Astrocyte of the hippocampus (primary cell): ENCODE measurements at regions not wholly inside any gene's neighbourhood (a gene's known extent, or its start where the extent isn't known, plus 50 kb on each side); places are given as distances from the start of the nearest gene placed in this dataset.
A peak's percentile ranks its signal among the peaks of the same experiment; 100 is the strongest.

Experiments
- DNase-seq: peaks from one replicate; pipeline ENCODE4 v3.0.0; 2011; ENCODE audit warnings: low read depth, low spot score

- DNase-seq: peak; percentile 11
These were observed 169.0 kb upstream of the PKDCC start for GRCh38 chr2:41878716-41879234.

- DNase-seq: peak; percentile 31
These were observed 168.4 kb upstream of the PKDCC start for GRCh38 chr2:41879235-41879916.

DNA sequence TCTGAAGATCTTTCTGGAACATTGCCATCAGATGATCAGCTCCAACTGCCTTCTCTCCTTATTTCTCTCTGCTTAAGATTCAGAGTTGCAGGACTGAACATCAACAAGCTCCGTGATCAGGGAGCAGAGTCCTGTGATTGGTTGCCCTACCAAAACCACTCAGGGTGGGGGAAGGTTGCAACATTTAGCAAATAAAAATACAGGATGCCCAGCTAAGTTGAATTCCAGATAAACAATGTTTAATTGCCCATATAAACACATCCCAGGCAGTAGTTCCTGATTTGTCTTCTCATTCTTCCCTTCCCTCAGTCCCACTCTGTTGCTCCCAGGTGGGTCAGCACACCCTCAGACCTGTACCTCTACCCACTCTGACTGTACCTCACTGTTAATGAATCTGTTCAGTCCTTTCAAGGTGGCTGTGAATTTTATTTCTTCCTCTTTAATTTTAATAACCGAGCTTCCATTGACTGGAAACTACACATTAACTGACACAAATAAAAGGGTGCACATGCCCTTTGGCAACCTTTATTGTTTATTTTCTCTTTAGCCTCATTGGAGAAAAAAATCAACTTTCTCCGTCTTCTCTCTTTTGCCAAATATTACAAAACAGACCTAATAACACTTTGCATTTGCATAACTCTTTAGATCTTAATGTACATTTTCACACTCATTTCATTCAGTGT is 167.1 kb upstream of the PKDCC start:
- DNase-seq: no peak

- DNase-seq: no peak
These were observed 166.6 kb upstream of the PKDCC start for GRCh38 chr2:41881249-41881648.

DNA sequence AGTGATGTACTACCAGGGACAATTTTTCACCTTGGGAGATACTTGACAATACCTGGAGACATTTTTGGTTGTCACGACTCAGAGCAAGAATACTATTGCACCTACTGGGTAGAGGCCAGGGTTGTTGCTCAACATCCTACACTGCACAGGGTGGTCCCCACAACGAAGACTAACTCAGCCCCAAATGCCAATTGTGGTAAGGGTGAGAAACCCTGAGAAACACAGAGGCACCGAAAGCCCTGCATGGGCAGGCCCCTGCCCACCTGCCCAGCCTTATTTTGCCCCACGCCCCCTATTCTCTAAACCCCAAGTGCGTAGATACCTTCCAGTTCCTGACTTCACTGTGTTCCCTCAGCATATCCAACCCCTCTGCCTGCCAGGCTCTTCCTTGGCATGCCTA is 163.1 kb upstream of the PKDCC start:
- no peak for DNase-seq

DNA sequence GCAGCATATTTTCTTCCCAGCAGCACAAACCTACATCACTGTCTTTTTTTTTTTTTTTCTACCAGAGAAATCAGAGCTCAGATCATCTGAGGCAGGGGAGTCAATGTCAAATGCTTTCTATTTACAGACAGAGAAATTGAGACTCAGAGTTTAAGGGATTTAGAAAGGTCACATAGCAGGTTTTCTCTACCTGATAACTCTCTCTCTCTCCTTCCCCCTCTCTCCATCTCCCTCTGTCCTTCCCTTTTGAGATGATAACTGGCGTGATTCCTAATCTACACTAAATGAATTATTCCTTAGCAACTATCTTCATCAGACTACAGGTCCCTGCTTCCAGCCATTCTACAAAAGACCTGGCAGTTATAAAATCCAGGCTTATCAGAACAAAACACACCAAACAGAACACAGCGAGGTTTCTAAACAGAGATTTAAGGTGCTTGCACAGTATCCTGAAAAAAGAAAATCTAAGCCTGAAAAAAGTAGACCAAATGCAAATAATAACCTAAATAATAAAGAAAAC is 161.6 kb upstream of the PKDCC start:
- no peak for DNase-seq

- no peak for DNase-seq
These were observed 161.1 kb upstream of the PKDCC start for GRCh38 chr2:41886757-41887156.

GRCh38 chr2:41890341-41890740 is 157.5 kb upstream of the PKDCC start:
- DNase-seq: no peak

GRCh38 chr2:41892476-41892875 is 155.3 kb upstream of the PKDCC start:
- peak; percentile 36 for DNase-seq

GRCh38 chr2:41894563-41895333 is 153.1 kb upstream of the PKDCC start:
- no peak for DNase-seq

DNA sequence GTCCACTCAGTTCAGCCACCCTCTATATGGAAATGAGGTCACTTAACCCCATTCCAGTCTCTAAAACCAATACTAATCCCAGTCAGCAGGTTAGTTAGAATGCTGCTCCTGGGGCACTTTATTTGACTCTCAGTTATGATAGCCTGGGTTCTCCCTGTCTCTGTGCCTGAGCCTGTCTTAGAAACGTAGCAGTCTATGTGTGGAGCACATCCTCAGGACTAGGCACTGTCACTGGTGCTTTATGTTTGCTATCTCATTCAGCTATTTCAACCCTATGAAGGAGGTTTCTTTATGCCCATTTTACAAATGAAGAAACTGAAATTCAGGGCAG is 152.5 kb upstream of the PKDCC start:
- DNase-seq: no peak

GRCh38 chr2:41896186-41896846 is 151.5 kb upstream of the PKDCC start:
- DNase-seq: no peak

- no peak for DNase-seq
These were observed 148.6 kb upstream of the PKDCC start for GRCh38 chr2:41899189-41899588.

DNA sequence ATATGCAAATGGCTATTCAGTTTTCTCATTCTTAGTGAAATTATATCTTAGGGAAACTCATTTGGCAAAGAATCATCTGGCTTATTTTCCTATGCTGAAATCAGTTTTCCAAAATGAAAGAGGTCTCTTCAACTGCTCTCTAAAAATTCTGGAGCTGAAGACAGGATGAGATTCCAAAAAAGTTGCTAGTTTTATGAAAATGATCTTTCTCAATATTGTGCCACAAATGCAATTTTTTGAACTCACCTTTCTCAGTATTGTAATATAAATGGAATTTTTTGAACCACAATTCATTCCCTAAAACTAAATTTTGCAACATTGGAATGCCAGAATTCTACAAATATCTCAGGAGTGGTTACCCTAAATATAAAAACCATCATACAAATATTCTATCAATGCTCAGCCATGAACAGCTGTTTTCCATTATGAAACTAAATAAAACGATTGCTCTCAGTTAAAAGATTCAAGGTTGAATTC is 147.7 kb upstream of the PKDCC start:
- no peak for DNase-seq

DNA sequence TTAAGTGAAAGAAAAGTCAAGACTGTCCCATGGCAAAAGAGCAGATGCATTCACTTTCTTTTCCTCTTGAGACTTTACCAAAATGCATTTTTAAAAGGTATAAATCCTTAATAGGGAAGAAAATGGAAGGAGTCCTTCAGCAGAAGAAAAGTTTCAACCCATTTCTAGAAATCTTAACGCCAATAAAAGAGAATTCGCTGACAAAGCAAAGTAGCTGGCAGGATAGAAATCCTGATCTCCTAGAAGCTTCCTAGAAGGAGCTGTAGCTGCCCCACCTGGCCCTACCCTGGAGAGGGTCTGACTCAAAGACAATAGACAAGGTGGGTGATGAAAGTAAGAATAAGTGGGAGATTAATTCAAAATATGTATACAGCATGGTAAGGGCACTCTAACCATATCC is 144.9 kb upstream of the PKDCC start:
- no peak for DNase-seq

GRCh38 chr2:41903474-41904135 is 144.2 kb upstream of the PKDCC start:
- no peak for DNase-seq

DNA sequence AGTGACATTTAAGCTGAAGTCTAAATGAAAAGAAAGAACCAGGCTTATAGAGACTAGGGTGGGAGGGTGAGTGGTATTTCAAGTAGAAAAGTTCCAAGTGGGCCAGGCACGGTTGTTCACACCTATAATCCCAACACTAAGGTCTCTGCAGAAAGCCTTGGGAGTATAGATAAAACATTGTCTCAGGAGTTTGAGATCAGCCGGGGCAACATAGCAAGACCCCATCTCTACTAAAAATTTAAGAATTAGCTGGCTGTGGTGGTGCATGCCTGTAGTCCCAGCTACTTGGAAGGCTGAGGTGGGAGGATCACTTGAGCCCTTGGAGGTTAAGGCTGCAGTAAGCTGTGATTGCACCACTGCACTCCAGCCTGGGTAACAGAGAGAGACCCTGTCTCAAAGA is 143.4 kb upstream of the PKDCC start:
- no peak for DNase-seq

- no peak for DNase-seq
These were observed 142.1 kb upstream of the PKDCC start for GRCh38 chr2:41905597-41906337.

GRCh38 chr2:41906338-41906725 is 141.5 kb upstream of the PKDCC start:
- no peak for DNase-seq

DNA sequence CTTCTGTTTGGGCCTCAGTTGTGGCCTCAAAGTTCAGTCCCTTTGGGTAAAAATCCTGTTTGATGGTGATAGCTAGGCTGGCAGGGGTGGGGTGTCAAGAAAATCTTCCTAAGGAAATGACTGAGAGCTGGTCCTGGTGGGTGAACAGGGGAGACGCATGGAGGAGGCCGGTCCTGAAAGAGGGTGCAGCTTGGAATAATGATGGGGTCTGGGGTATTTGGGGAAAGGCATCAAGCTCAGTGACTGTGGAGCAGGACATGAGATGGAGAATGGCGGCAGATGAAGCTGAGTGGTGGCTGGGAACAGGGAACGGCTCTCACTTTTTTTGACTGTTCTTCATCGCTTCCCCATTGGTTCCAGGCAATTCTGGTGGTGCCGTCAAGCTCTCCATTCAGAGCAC is 140.7 kb upstream of the PKDCC start:
- no peak for DNase-seq
